ENCODE measurements at regions not wholly inside any gene's neighbourhood (a gene's known extent, or its start where the extent isn't known, plus 50 kb on each side); places are given as distances from the start of the nearest gene placed in this dataset.

DNA sequence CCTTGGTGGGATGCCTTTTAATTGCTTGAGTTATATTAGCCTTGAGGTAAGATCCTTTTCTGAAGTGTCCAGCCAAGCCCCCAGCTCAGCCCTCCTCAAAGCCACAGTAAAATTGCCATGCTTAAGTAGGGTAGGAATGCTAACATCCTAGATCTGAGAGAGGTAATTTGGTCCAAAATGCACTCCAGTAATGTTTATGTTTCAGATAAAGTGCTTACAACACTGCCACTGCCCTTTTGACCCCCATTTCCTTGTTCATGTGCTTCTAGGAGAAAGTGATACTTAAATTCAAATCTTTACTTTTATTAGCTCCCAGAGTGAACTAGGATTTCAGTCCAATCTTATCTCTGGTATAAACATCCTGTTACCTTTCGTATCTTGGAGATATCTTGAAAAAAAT lies 318.0 kb downstream of the BMP2 start:
- TF ChIP-seq MAZ (IDR thresholded peaks at IDR 0.05; ENCODE audit: borderline replicate concordance, low read depth, low read length) (no peak), POLR2A (IDR thresholded peaks at IDR 0.05; ENCODE audit: low read depth, low read length) (no peak), RAD21 (IDR thresholded peaks at IDR 0.05; ENCODE audit: low read length) (no peak), MXI1 (IDR thresholded peaks at IDR 0.05; ENCODE audit: borderline replicate concordance, low read depth, low read length) (no peak), FOS (IDR thresholded peaks at IDR 0.05; ENCODE audit: low read depth, low read length) (no peak), NFE2L2 (IDR thresholded peaks at IDR 0.05; ENCODE audit: low read depth, low read length) (no peak), RFX5 (IDR thresholded peaks at IDR 0.05; ENCODE audit: low read depth, low read length) (no peak), BHLHE40 (IDR thresholded peaks at IDR 0.05; ENCODE audit: low read depth, low read length) (no peak), MAFK (IDR thresholded peaks at IDR 0.05; ENCODE audit: low read depth, low read length) (no peak), CHD1 (IDR thresholded peaks at IDR 0.05; ENCODE audit: low read depth, low read length) (no peak)
- TF ChIP-seq, protein P1, sequence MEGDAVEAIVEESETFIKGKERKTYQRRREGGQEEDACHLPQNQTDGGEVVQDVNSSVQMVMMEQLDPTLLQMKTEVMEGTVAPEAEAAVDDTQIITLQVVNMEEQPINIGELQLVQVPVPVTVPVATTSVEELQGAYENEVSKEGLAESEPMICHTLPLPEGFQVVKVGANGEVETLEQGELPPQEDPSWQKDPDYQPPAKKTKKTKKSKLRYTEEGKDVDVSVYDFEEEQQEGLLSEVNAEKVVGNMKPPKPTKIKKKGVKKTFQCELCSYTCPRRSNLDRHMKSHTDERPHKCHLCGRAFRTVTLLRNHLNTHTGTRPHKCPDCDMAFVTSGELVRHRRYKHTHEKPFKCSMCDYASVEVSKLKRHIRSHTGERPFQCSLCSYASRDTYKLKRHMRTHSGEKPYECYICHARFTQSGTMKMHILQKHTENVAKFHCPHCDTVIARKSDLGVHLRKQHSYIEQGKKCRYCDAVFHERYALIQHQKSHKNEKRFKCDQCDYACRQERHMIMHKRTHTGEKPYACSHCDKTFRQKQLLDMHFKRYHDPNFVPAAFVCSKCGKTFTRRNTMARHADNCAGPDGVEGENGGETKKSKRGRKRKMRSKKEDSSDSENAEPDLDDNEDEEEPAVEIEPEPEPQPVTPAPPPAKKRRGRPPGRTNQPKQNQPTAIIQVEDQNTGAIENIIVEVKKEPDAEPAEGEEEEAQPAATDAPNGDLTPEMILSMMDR (conservative IDR thresholded peaks at IDR 0.05; ENCODE audit: low read depth, low read length) = no peak
- TF ChIP-seq, protein P2, sequence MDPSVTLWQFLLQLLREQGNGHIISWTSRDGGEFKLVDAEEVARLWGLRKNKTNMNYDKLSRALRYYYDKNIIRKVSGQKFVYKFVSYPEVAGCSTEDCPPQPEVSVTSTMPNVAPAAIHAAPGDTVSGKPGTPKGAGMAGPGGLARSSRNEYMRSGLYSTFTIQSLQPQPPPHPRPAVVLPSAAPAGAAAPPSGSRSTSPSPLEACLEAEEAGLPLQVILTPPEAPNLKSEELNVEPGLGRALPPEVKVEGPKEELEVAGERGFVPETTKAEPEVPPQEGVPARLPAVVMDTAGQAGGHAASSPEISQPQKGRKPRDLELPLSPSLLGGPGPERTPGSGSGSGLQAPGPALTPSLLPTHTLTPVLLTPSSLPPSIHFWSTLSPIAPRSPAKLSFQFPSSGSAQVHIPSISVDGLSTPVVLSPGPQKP (IDR thresholded peaks at IDR 0.05; ENCODE audit: borderline replicate concordance, low read depth, low read length) = no peak
- TF ChIP-seq, protein P3, sequence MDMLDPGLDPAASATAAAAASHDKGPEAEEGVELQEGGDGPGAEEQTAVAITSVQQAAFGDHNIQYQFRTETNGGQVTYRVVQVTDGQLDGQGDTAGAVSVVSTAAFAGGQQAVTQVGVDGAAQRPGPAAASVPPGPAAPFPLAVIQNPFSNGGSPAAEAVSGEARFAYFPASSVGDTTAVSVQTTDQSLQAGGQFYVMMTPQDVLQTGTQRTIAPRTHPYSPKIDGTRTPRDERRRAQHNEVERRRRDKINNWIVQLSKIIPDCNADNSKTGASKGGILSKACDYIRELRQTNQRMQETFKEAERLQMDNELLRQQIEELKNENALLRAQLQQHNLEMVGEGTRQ (IDR thresholded peaks at IDR 0.05; ENCODE audit: low read depth, low read length) = no peak
